ENCODE measurements at regions not wholly inside any gene's neighbourhood (a gene's known extent, or its start where the extent isn't known, plus 50 kb on each side); places are given as distances from the start of the nearest gene placed in this dataset.

- H3K36me3 ChIP-seq = no peaks in the 10 kb centered on the region
Measured at GRCh38 chr15:59835776-59836175, 146.7 kb upstream of the BNIP2 start.

GRCh38 chr15:59834528-59834927 lies 145.4 kb upstream of the BNIP2 start:
- WGBS (ENCODE audit: insufficient coverage, low coverage, low lambda C conversion rate, missing lambda C conversion rate) = 67% methylated on average over 3 of the region's 3 CpGs
- TF ChIP-seq POLR2A (IDR thresholded peaks at IDR 0.05) (no peak), CTCF (IDR thresholded peaks at IDR 0.05) (no peak)
- intact Hi-C loops (cut with DNase I) = no loop called here
- no peaks in the 10 kb centered on the region for H3K4me1 ChIP-seq
- no peaks in the 10 kb centered on the region for H3K27me3 ChIP-seq
- no peaks in the 10 kb centered on the region for H3K36me3 ChIP-seq
- H3K9me3 ChIP-seq = no peaks in the 10 kb centered on the region
- no peak overlapping the region for H3K27ac ChIP-seq
- no peak for ATAC-seq
- H3K4me3 ChIP-seq = no peak overlapping the region
- DNase-seq = no peak

More at GRCh38 chr15:59835776-59836175, 146.7 kb upstream of the BNIP2 start:
- intact Hi-C loops (cut with DNase I) = no loop called here
- H3K27ac ChIP-seq = no peak overlapping the region
- H3K4me1 ChIP-seq = no peaks in the 10 kb centered on the region
- TF ChIP-seq CTCF (IDR thresholded peaks at IDR 0.05) = no peak
- no peak for TF ChIP-seq POLR2A (IDR thresholded peaks at IDR 0.05)
- H3K27me3 ChIP-seq = no peaks in the 10 kb centered on the region
- no peak for DNase-seq
- no peak for ATAC-seq
- no peaks in the 10 kb centered on the region for H3K9me3 ChIP-seq
- H3K4me3 ChIP-seq = no peak overlapping the region
- 100% methylated on average over 1 of the region's 1 CpG for WGBS (ENCODE audit: insufficient coverage, low coverage, low lambda C conversion rate, missing lambda C conversion rate)

- Histone ChIP-seq H3K27ac (no peak overlapping the region), H3K36me3 (no peaks in the 10 kb centered on the region), H3K4me1 (no peaks in the 10 kb centered on the region), H3K9me3 (no peaks in the 10 kb centered on the region), H3K27me3 (no peaks in the 10 kb centered on the region), H3K4me3 (no peak overlapping the region)
- intact Hi-C loops (cut with DNase I) = no loop called here
- DNase-seq (no peak), ATAC-seq (no peak)
- WGBS (ENCODE audit: insufficient coverage, low coverage, low lambda C conversion rate, missing lambda C conversion rate) = 48% methylated on average over 2 of the region's 3 CpGs
- TF ChIP-seq CTCF (IDR thresholded peaks at IDR 0.05) = no peak
- no peak for TF ChIP-seq POLR2A (IDR thresholded peaks at IDR 0.05)
Measured at GRCh38 chr15:59833366-59833765, 144.2 kb upstream of the BNIP2 start.

- Histone ChIP-seq H3K4me1 (no peaks in the 10 kb centered on the region), H3K9me3 (no peaks in the 10 kb centered on the region), H3K4me3 (no peak overlapping the region), H3K27ac (no peak overlapping the region), H3K36me3 (no peaks in the 10 kb centered on the region), H3K27me3 (no peaks in the 10 kb centered on the region)
- DNase-seq (no peak), ATAC-seq (no peak)
- TF ChIP-seq CTCF (IDR thresholded peaks at IDR 0.05) (no peak), POLR2A (IDR thresholded peaks at IDR 0.05) (no peak)
- intact Hi-C loops (cut with DNase I) = no loop called here
- 100% methylated on average over 3 of the region's 5 CpGs for WGBS (ENCODE audit: insufficient coverage, low coverage, low lambda C conversion rate, missing lambda C conversion rate)
Measured at GRCh38 chr15:59830873-59831272, 141.8 kb upstream of the BNIP2 start.

- ATAC-seq = no peak
- no peaks in the 10 kb centered on the region for H3K4me1 ChIP-seq
- no peak for DNase-seq
- H3K27me3 ChIP-seq = no peaks in the 10 kb centered on the region
- intact Hi-C loops (cut with DNase I) = no loop called here
- WGBS (ENCODE audit: insufficient coverage, low coverage, low lambda C conversion rate, missing lambda C conversion rate) = no CpG with 5 or more reads among the region's 2 CpGs
- H3K36me3 ChIP-seq = no peaks in the 10 kb centered on the region
- H3K27ac ChIP-seq = no peak overlapping the region
- no peak overlapping the region for H3K4me3 ChIP-seq
- TF ChIP-seq CTCF (IDR thresholded peaks at IDR 0.05) (no peak), POLR2A (IDR thresholded peaks at IDR 0.05) (no peak)
- H3K9me3 ChIP-seq = no peaks in the 10 kb centered on the region
Measured at GRCh38 chr15:59830098-59830497, 141.0 kb upstream of the BNIP2 start.

Data from right lobe of liver (tissue), 6 donors.